Thyroid gland (tissue), 4 donors: ENCODE measurements at regions not wholly inside any gene's neighbourhood (a gene's known extent, or its start where the extent isn't known, plus 50 kb on each side); places are given as distances from the start of the nearest gene placed in this dataset.

Experiments used
- CTCF ChIP-seq, 6 experiments: fragments of 200-600 bp in 3 of 6; fragments of 450-650 bp in 3 of 6; sonication (generic) in 3 of 6; IDR thresholded peaks; one replicate each; pipeline ENCODE4 v1.5.1; 2016 to 2019; ENCODE audit warnings: antibody characterized with exemption in 6 of 6, mild to moderate bottlenecking in 2 of 6, inconsistent platforms in 1 of 6, moderate library complexity in 1 of 6
- POLR2A ChIP-seq, 2 donors: fragments of 450-650 bp; IDR thresholded peaks; one replicate each; pipeline ENCODE4 v1.6.1; 2017; ENCODE audit warnings: antibody characterized with exemption in 2 of 2, mild to moderate bottlenecking in 2 of 2, moderate library complexity in 1 of 2

GRCh38 chr1:14326857-14327256 is 271.6 kb upstream of the KAZN start:
- TF ChIP-seq CTCF (IDR thresholded peaks at IDR 0.05) (no peak), POLR2A (IDR thresholded peaks at IDR 0.05) (no peak)
